Fibroblast of the aortic adventitia (primary cell): ENCODE measurements at regions not wholly inside any gene's neighbourhood (a gene's known extent, or its start where the extent isn't known, plus 50 kb on each side); places are given as distances from the start of the nearest gene placed in this dataset.
"Not testable (repeated sequence)": the region's sequence is repeated elsewhere in the genome, so short reads cannot be mapped to it uniquely, and the experiment has no call there.

Experiments
- DNase-seq: peaks from one replicate; pipeline ENCODE4 v3.0.0-alpha.2; 2010; ENCODE audit warnings: low read depth
- H3K4me3 ChIP-seq: 2 replicates; pipeline ENCODE4 v1.5.1; 2011; ENCODE audit warnings: low read depth, mild to moderate bottlenecking, control low read depth, low read length, moderate library complexity
- TF ChIP-seq, protein P1 (sequence below): IDR thresholded peaks from 2 replicates; pipeline ENCODE4 v1.5.1; 2011; ENCODE audit warnings: mild to moderate bottlenecking, low read length, control low read depth, inconsistent platforms; ENCODE audit not compliant: insufficient read depth

DNA sequence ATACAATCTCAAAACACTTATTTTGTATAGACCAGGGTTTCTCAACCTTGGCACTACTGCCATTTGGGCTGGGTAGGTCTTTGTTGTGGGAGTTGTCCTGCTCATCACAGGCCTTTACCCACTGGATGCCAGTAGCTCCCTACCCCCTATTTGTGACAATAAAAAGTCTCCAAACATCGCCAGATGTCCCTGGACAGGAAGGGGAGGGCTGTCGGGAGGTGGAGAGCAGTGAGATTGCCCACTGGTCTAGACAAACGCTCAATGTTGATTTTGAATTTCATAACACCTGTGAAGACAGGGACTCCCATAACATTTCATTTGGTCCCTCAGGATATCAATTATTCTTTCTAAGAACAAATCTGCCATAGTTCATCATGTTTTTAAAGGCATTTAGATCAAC lies 151.7 kb upstream of the PTPRG start:
- DNase-seq: no peak
- TF ChIP-seq, protein P1, sequence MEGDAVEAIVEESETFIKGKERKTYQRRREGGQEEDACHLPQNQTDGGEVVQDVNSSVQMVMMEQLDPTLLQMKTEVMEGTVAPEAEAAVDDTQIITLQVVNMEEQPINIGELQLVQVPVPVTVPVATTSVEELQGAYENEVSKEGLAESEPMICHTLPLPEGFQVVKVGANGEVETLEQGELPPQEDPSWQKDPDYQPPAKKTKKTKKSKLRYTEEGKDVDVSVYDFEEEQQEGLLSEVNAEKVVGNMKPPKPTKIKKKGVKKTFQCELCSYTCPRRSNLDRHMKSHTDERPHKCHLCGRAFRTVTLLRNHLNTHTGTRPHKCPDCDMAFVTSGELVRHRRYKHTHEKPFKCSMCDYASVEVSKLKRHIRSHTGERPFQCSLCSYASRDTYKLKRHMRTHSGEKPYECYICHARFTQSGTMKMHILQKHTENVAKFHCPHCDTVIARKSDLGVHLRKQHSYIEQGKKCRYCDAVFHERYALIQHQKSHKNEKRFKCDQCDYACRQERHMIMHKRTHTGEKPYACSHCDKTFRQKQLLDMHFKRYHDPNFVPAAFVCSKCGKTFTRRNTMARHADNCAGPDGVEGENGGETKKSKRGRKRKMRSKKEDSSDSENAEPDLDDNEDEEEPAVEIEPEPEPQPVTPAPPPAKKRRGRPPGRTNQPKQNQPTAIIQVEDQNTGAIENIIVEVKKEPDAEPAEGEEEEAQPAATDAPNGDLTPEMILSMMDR: no peak
- no peak overlapping the region for H3K4me3 ChIP-seq

DNA sequence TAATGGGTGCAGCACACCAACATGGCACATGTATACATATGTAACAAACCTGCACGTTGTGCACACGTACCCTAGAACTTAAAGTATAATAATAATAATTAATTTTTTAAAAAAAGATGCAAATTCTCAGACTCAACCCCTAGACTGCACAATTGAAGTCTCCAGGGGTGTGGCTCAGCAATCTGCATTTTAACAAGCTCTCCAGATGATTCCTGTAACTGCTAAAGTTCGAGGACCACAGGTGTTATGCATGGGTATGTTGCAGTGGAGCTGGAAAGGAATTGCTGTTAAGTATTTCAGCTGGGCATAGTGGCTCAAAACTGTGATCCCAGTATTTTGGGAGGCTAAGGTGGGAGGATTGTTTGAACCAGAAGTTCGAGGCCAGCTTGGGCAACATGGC lies 151.0 kb upstream of the PTPRG start:
- DNase-seq, H3K4me3 ChIP-seq: not testable (repeated sequence)

DNA sequence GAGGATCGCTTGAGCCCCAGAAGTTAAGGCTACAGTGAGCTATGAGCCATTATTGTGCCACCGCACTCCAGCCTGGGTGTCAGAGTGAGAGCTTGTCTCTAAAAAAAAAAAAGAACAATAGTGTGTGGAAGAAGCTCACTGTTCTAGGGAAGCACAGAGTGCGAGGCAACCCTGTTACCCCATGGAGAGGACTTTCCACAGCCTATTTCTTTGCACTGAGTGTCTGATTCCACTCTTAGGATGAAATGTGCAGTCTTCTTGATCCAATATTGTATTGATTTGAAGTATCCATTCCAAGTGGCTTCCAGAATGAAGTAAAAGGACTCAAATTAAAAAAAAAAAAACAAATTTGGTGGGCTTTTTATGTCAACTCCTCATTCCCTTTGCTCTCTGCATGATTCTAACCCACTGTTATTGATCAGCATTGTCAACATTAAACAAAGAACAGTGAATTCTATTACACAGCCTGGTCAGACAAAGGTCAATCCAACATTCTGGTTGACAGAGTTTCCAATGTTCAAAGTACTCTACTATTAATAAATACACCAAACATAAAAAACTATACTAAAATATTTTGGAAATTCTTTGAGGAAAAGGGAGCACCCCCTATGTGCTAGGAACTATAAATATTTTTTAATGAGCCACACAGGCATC lies 150.2 kb upstream of the PTPRG start:
- TF ChIP-seq, protein P1: no peak
- H3K4me3 ChIP-seq: no peak overlapping the region
- DNase-seq: no peak

DNA sequence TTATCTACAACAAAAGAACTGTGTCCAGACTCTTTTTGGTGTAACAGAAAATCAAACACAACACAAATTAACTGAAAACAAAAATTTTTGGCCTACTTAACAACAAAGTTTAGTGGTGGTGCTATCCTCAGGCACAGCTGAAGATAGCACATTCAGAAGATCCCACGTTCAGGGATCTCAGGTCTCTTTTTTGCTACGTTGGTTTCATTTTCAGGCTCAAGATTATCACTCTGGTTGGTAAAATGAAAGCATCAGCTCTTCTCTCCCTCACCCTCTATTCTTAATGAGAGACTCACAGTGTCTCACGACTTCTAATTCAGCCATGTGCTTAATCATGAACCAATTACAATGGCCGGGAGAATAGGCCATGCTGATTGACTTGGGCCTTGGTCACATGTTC lies 146.9 kb upstream of the PTPRG start:
- no peak for DNase-seq
- TF ChIP-seq, protein P1: no peak
- H3K4me3 ChIP-seq: no peak overlapping the region

DNA sequence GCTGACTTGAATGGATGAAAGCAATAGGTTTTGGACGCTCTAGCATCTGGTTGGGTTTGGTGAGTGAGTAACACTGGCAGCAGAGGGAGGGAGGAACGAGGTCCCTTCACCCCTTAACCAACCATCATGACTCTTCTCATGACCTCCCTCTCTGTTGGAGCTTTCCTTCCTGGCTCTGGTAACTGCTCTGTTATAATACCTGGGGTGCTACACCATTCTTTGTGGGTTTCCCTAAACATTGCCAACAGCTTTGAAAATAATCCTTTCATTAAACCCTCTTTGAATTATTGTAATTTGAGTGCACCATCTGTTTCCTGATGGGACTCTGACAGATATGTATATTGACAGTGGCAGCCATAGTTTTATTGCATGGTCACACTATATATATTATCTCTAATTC lies 146.2 kb upstream of the PTPRG start:
- no peak overlapping the region for H3K4me3 ChIP-seq
- TF ChIP-seq, protein P1: no peak
- no peak for DNase-seq

DNA sequence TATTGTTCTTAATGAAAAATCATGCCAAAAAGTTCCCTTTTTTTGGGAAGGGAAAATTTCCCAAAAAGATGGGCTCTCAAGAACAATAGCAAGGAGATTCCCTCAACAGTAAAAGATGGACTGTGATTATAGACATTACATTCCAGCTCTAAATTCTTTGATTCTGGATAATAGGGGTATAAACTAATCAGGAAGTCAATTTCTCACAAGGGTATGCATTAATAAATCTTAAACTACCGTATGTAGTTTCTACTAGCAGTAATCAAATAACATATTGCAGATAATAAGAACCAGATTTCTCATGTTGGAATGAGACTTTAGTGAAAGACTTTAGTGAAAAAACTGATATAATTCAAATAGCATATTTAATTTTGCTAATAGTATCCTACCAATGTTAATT lies 144.8 kb upstream of the PTPRG start:
- DNase-seq: no peak
- TF ChIP-seq, protein P1: no peak
- H3K4me3 ChIP-seq: no peak overlapping the region

DNA sequence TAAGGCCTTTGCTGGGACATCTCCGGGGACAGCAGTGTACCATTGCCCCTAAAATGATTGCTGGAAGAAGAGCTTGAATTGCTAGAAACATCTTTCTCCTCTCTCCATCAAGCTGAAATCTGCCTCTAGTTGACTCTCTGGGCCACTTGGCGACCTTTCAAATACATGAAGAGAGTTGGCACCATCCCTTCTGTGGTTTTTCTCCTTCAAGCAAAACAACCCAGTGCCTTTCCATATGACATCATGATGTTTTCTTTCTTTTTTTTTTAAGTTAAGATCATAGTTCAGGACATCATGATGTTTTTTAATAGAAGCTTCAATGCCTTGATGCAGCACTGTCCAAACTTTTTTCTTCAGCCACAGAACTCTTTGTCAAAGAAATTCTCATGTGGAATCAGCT lies 144.0 kb upstream of the PTPRG start:
- TF ChIP-seq, protein P1: no peak
- H3K4me3 ChIP-seq: no peak overlapping the region
- peak; percentile 19 for DNase-seq
